H1 (cell line): ENCODE measurements at regions not wholly inside any gene's neighbourhood (a gene's known extent, or its start where the extent isn't known, plus 50 kb on each side); places are given as distances from the start of the nearest gene placed in this dataset.

ENCODE experiments used
- CTCF ChIA-PET: fragments of 300-600 bp; sonication (Branson Sonifier 250); formaldehyde crosslinking; loops from one replicate; lab custom pipeline; 2021; ENCODE audit not compliant: partially characterized antibody; lab: Charles Lee
- POLR2A ChIA-PET: fragments of 300-600 bp; sonication (Branson Sonifier 250); formaldehyde crosslinking; loops from one replicate; lab custom pipeline; 2021; ENCODE audit warnings: inconsistent platforms; ENCODE audit not compliant: partially characterized antibody; lab: Charles Lee
- DNase-seq, 2 experiments: peaks; one replicate each; pipeline versions ENCODE4 v3.0.0 to v3.0.0-alpha.2; 2010 to 2022; ENCODE audit warnings: low spot score in 2 of 2, low read depth in 1 of 2, mixed read lengths in 1 of 2
- FAIRE-seq: peaks from 2 replicates; lab custom pipeline; 2011; peaks lifted over from hg19 to GRCh38; lab: Jason Lieb, UNC
- H2AFZ ChIP-seq: 2 replicates; pipeline ENCODE4 v1.8.1; 2012; ENCODE audit warnings: low read length, inconsistent platforms
- H2AK5ac ChIP-seq: 2 replicates; pipeline ENCODE4 v1.6.1; 2013; ENCODE audit warnings: low read depth, low read length
- H2BK120ac ChIP-seq: replicated peaks from 2 replicates; pipeline ENCODE3; 2013; ENCODE audit warnings: low read depth, low read length, inconsistent platforms
- H2BK12ac ChIP-seq: 2 replicates; pipeline ENCODE4 v1.6.1; 2013; ENCODE audit warnings: low read depth, low read length
- H2BK15ac ChIP-seq: 2 replicates; pipeline ENCODE4 v1.6.1; 2013; ENCODE audit warnings: low read length
- H2BK20ac ChIP-seq: 2 replicates; pipeline ENCODE4 v1.6.1; 2013; ENCODE audit warnings: low read length
- H2BK5ac ChIP-seq: 2 replicates; pipeline ENCODE4 v1.6.1; 2013; ENCODE audit warnings: low read depth, low read length
- H3K14ac ChIP-seq: 2 replicates; pipeline ENCODE4 v1.6.1; 2013; ENCODE audit warnings: inconsistent platforms; ENCODE audit not compliant: insufficient read length
- H3K18ac ChIP-seq: 2 replicates; pipeline ENCODE4 v1.6.1; 2013; ENCODE audit warnings: low read length; ENCODE audit errors: extremely low read depth
- H3K23ac ChIP-seq: 2 replicates; pipeline ENCODE4 v1.6.1; 2013; ENCODE audit warnings: inconsistent platforms; ENCODE audit not compliant: insufficient read length
- H3K23me2 ChIP-seq: 2 replicates; pipeline ENCODE4 v1.6.1; 2013; ENCODE audit warnings: low read depth, low read length
- H3K27ac ChIP-seq: 2 replicates; pipeline ENCODE4 v1.6.1; 2011; ENCODE audit warnings: low read depth, low read length, inconsistent platforms
- H3K27me3 ChIP-seq, 4 experiments: replicated peaks in 1 of 4; 1 replicate in 1 of 4; 2 replicates in 3 of 4; pipeline versions ENCODE4 v1.6.1 to v1.8.1; 2011 to 2013; ENCODE audit warnings: low read length in 3 of 4, mild to moderate bottlenecking in 3 of 4, inconsistent platforms in 2 of 4, mixed read lengths in 2 of 4, moderate library complexity in 1 of 4; ENCODE audit not compliant: control insufficient read depth in 3 of 4, insufficient read depth in 3 of 4; ENCODE audit errors: extremely low read depth in 1 of 4
- H3K36me3 ChIP-seq, 4 experiments: 2 replicates each; pipeline versions ENCODE4 v1.6.1 to v1.8.1; 2011 to 2013; ENCODE audit warnings: mild to moderate bottlenecking in 4 of 4, low read length in 3 of 4, moderate library complexity in 2 of 4, control low read depth in 1 of 4, inconsistent platforms in 1 of 4; ENCODE audit not compliant: insufficient read depth in 4 of 4, control insufficient read depth in 2 of 4
- H3K4ac ChIP-seq: replicated peaks from 2 replicates; pipeline ENCODE3; 2013; ENCODE audit warnings: low read length, low read depth, mixed read lengths, inconsistent platforms; ENCODE audit not compliant: insufficient read length
- H3K4me1 ChIP-seq, 4 experiments: replicated peaks in 1 of 4; 1 replicate in 1 of 4; 2 replicates in 3 of 4; pipeline versions ENCODE4 v1.6.1 to v1.8.1; 2011 to 2013; ENCODE audit warnings: low read length in 3 of 4, inconsistent platforms in 2 of 4, mixed read lengths in 1 of 4; ENCODE audit not compliant: insufficient read depth in 4 of 4, control insufficient read depth in 3 of 4
- H3K4me2 ChIP-seq, 2 experiments: 2 replicates each; pipeline versions ENCODE4 v1.6.1 to v1.8.1; 2011 to 2013; ENCODE audit warnings: low read depth in 2 of 2, low read length in 2 of 2, control low read depth in 1 of 2, inconsistent platforms in 1 of 2, mild to moderate bottlenecking in 1 of 2; ENCODE audit not compliant: insufficient read depth in 1 of 2
- H3K4me3 ChIP-seq, 4 experiments: fragments of 200-600, 300-600 bp in 1 of 4; sonication (generic), shearing (Covaris generic), sonication (Bioruptor Twin) in 1 of 4; 2 replicates each; pipeline versions ENCODE4 v1.5.1 to v1.8.1; 2011 to 2016; ENCODE audit warnings: low read length in 4 of 4, low read depth in 3 of 4, control low read depth in 2 of 4, inconsistent platforms in 2 of 4, mild to moderate bottlenecking in 2 of 4, mixed read lengths in 1 of 4, moderate library complexity in 1 of 4; ENCODE audit not compliant: insufficient read depth in 2 of 4; ENCODE audit errors: extremely low read depth in 1 of 4
- H3K56ac ChIP-seq: replicated peaks from 2 replicates; pipeline ENCODE3; 2013; ENCODE audit warnings: low read depth, mild to moderate bottlenecking, mixed read lengths, low read length, inconsistent platforms; ENCODE audit not compliant: insufficient read length
- H3K79me1 ChIP-seq: 2 replicates; pipeline ENCODE4 v1.6.1; 2013; ENCODE audit warnings: low read depth, low read length, control low read depth
- H3K79me2 ChIP-seq, 2 experiments: 2 replicates each; pipeline versions ENCODE4 v1.6.1 to v1.8.1; 2012 to 2013; ENCODE audit warnings: low read length in 2 of 2, mild to moderate bottlenecking in 2 of 2, inconsistent platforms in 1 of 2; ENCODE audit not compliant: insufficient read depth in 2 of 2, control insufficient read depth in 1 of 2
- H3K9ac ChIP-seq, 4 experiments: replicated peaks in 1 of 4; 1 replicate in 1 of 4; 2 replicates in 3 of 4; pipeline versions ENCODE4 v1.6.1 to v1.8.1; 2011 to 2013; ENCODE audit warnings: low read depth in 3 of 4, low read length in 3 of 4, control low read depth in 2 of 4, mild to moderate bottlenecking in 2 of 4, moderate library complexity in 2 of 4, inconsistent platforms in 1 of 4; ENCODE audit errors: extremely low read depth in 1 of 4
- H3K9me3 ChIP-seq, 2 experiments: 2 replicates each; pipeline versions ENCODE4 v1.6.1 to v1.8.1; 2012 to 2013; ENCODE audit warnings: mild to moderate bottlenecking in 2 of 2, moderate library complexity in 2 of 2, control low read depth in 1 of 2, inconsistent platforms in 1 of 2, low read depth in 1 of 2, low read length in 1 of 2, mixed read lengths in 1 of 2; ENCODE audit not compliant: insufficient read depth in 2 of 2
- H4K20me1 ChIP-seq, 2 experiments: replicated peaks in 1 of 2; 2 replicates each; pipeline versions ENCODE3 to v1.8.1; 2011 to 2013; ENCODE audit warnings: inconsistent platforms in 2 of 2, low read length in 2 of 2, mild to moderate bottlenecking in 1 of 2; ENCODE audit not compliant: insufficient read depth in 2 of 2, control insufficient read depth in 1 of 2
- H4K5ac ChIP-seq: 2 replicates; pipeline ENCODE4 v1.6.1; 2013; ENCODE audit warnings: low read length, low read depth, mixed read lengths, inconsistent platforms; ENCODE audit not compliant: insufficient read length
- H4K8ac ChIP-seq: 2 replicates; pipeline ENCODE4 v1.8.0; 2013; ENCODE audit warnings: mild to moderate bottlenecking, moderate library complexity, low read length, inconsistent platforms; ENCODE audit not compliant: insufficient read depth; ENCODE audit errors: extremely low read depth
- H4K91ac ChIP-seq: replicated peaks from 2 replicates; pipeline ENCODE3; 2013; ENCODE audit warnings: low read length, mixed read lengths, inconsistent platforms; ENCODE audit not compliant: insufficient read length
- BACH1 ChIP-seq: IDR thresholded peaks from 2 replicates; pipeline ENCODE4 v1.6.1; 2012; ENCODE audit warnings: low read length, improper control_type of control experiment
- CEBPB ChIP-seq: IDR thresholded peaks from 2 replicates; pipeline ENCODE4 v1.6.1; 2012; ENCODE audit warnings: low read depth, low read length
- CTBP2 ChIP-seq: IDR thresholded peaks from 2 replicates; pipeline ENCODE4 v1.7.0; 2011; ENCODE audit warnings: borderline replicate concordance, mild to moderate bottlenecking, moderate library complexity, mixed read lengths, low read length; ENCODE audit not compliant: insufficient read depth, insufficient read length
- EP300 ChIP-seq, 2 experiments: IDR thresholded peaks; 1 replicate in 1 of 2; 2 replicates in 1 of 2; pipeline ENCODE4 v1.6.1; 2011 to 2012; ENCODE audit warnings: low read depth in 2 of 2, low read length in 2 of 2, mild to moderate bottlenecking in 2 of 2, borderline replicate concordance in 1 of 2, inconsistent platforms in 1 of 2, moderate library complexity in 1 of 2
- FOSL1 ChIP-seq: IDR thresholded peaks from 2 replicates; pipeline ENCODE4 v1.6.1; 2011; ENCODE audit warnings: mild to moderate bottlenecking, low read depth, low read length, moderate library complexity; ENCODE audit not compliant: insufficient read depth
- GABPA ChIP-seq: IDR thresholded peaks from 2 replicates; pipeline ENCODE4 v1.6.1; 2011; ENCODE audit warnings: mild to moderate bottlenecking, low read length, moderate library complexity, borderline replicate concordance; ENCODE audit not compliant: insufficient read depth
- GTF2F1 ChIP-seq: IDR thresholded peaks from 2 replicates; pipeline ENCODE4 v1.6.1; 2012; ENCODE audit warnings: low read depth, low read length, improper control_type of control experiment, borderline replicate concordance
- JUN ChIP-seq: IDR thresholded peaks from 2 replicates; pipeline ENCODE4 v1.6.1; 2011; ENCODE audit warnings: low read depth, mild to moderate bottlenecking, improper control_type of control experiment, low read length
- MAFK ChIP-seq: IDR thresholded peaks from 2 replicates; pipeline ENCODE4 v1.6.1; 2012; ENCODE audit warnings: low read depth, mild to moderate bottlenecking, improper control_type of control experiment, low read length
- MAX ChIP-seq: IDR thresholded peaks from 2 replicates; pipeline ENCODE4 v1.6.1; 2012; ENCODE audit warnings: inconsistent platforms
- POLR2AphosphoS5 ChIP-seq: IDR thresholded peaks from 2 replicates; pipeline ENCODE4 v1.6.1; 2011; ENCODE audit warnings: low read depth, low read length
- SAP30 ChIP-seq: fragments of 300-600 bp; sonication (generic); IDR thresholded peaks from 2 replicates; pipeline ENCODE4 v1.7.1; 2012; ENCODE audit warnings: low read length, moderate library complexity, mild to moderate bottlenecking, inconsistent platforms; ENCODE audit not compliant: insufficient read depth, insufficient replicate concordance
- SIX5 ChIP-seq: IDR thresholded peaks from 2 replicates; pipeline ENCODE4 v1.6.1; 2011; ENCODE audit warnings: mild to moderate bottlenecking, low read depth, low read length
- SRF ChIP-seq: IDR thresholded peaks from 2 replicates; pipeline ENCODE4 v1.6.1; 2011; ENCODE audit warnings: mild to moderate bottlenecking, low read depth, low read length, moderate library complexity
- TBP ChIP-seq: IDR thresholded peaks from 2 replicates; pipeline ENCODE4 v1.6.1; 2011; ENCODE audit warnings: low read depth, low read length, improper control_type of control experiment
- WGBS, 2 experiments: shearing (Covaris generic) in 1 of 2; methylation state at CpG; one replicate each; pipeline versions ENCODE4 v1.1.6 to v1.1.7; 2013 to 2015; ENCODE audit warnings: low lambda C conversion rate in 2 of 2, mixed read lengths in 2 of 2, inconsistent platforms in 1 of 2, low coverage in 1 of 2, missing lambda C conversion rate in 1 of 2; ENCODE audit not compliant: insufficient replicate concordance in 2 of 2, insufficient coverage in 1 of 2, insufficient read length in 1 of 2; ENCODE audit errors: extremely low coverage in 1 of 2, missing lambda C conversion rate in 1 of 2; 5-methylcytosine and 5-hydroxymethylcytosine counted together

DNA sequence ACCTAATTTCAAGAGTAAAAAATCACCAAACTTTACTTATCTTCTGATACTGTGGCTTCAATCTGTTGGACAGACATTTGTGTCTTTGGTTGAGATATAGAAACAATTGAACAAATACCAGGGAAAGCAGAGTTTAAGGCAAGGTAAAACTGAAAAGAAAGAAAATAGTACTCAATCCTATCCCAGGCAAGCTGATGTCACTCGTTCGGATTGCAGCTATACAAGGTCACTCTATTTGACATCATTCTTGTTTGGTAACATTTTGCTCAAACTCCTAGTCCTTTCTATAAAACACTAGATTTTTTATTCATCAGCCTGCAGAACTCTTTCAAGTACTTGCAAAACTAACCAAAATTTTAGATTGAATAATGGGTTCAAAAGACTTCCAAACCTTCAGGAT is 91.9 kb upstream of the ANKRD55 start:
- no peak overlapping the region for H3K27ac ChIP-seq
- TF ChIP-seq POLR2AphosphoS5, result no peak
- no peak for TF ChIP-seq SAP30
- TF ChIP-seq TBP, result no peak
- no peak for TF ChIP-seq MAFK
- no peak for TF ChIP-seq BACH1
- no peak for TF ChIP-seq EP300 (IDR thresholded peaks at IDR 0.05; ENCODE audit: borderline replicate concordance in 1 of 2, low read depth in 2 of 2, low read length in 2 of 2)
- no peak for TF ChIP-seq MAX
- TF ChIP-seq JUN, result no peak
- TF ChIP-seq GABPA, result no peak
- TF ChIP-seq CTBP2, result no peak
- TF ChIP-seq FOSL1, result no peak
- no peak for TF ChIP-seq SIX5
- no peak for TF ChIP-seq GTF2F1
- TF ChIP-seq SRF, result no peak
- no peak for TF ChIP-seq CEBPB

More for the DNA sequence above, 91.9 kb upstream of the ANKRD55 start:
- Histone ChIP-seq H3K36me3 (no peaks in the 10 kb centered on the region), H3K4me1 (peaks cover 0 to 5% (median under 1%) of the 10 kb centered on the region in 4 experiments; a peak in 3 of 7 replicates), H3K27me3 (no peaks in the 10 kb centered on the region), H4K91ac (no peak overlapping the region), H3K79me1 (no peaks in the 10 kb centered on the region), H3K18ac (no peak overlapping the region), H4K5ac (no peak overlapping the region), H2BK5ac (no peak overlapping the region), H2BK15ac (no peak overlapping the region), H3K79me2 (no peaks in the 10 kb centered on the region), H3K23me2 (no peaks in the 10 kb centered on the region), H3K56ac (no peak overlapping the region), H2AK5ac (no peak overlapping the region), H3K14ac (no peak overlapping the region), H3K9me3 (no peaks in the 10 kb centered on the region), H3K4me3 (no peak overlapping the region), H3K9ac (no peak overlapping the region), H3K23ac (no peak overlapping the region), H2AFZ (no peak overlapping the region), H4K8ac (no peak overlapping the region), H4K20me1 (no peaks in the 10 kb centered on the region), H3K4ac (no peak overlapping the region), H2BK120ac (no peak overlapping the region), H2BK12ac (no peak overlapping the region), H2BK20ac (no peak overlapping the region), H3K4me2 (no peak overlapping the region)
- ChIA-PET CTCF (interaction anchor here (0.7 kb wide), 1 partner anchor 55 kb away, joined by 3 read pairs; no protein-coding TSS in a partner anchor), POLR2A (no interaction called here)
- 90% methylated on average over 2 of the region's 2 CpGs; no CpG with 5 or more reads in 1 of the 2 experiments for WGBS, 2 experiments
- FAIRE-seq, result no peak
- no peak for DNase-seq
